Osteoblast (primary cell): ENCODE measurements at regions not wholly inside any gene's neighbourhood (a gene's known extent, or its start where the extent isn't known, plus 50 kb on each side); places are given as distances from the start of the nearest gene placed in this dataset.

Source experiments
- DNase-seq: peaks from one replicate; pipeline ENCODE4 v3.0.0; 2011; ENCODE audit warnings: low spot score, mixed read lengths; ENCODE audit not compliant: insufficient read length; ENCODE audit errors: missing footprints
- H2AFZ ChIP-seq: 2 replicates; pipeline ENCODE4 v1.6.0; 2011; ENCODE audit warnings: mild to moderate bottlenecking, low read length
- H3K27ac ChIP-seq: 2 replicates; pipeline ENCODE4 v1.5.1; 2011; ENCODE audit warnings: mild to moderate bottlenecking, low read depth, low read length, moderate library complexity
- H3K27me3 ChIP-seq: 2 replicates; pipeline ENCODE4 v1.6.0; 2012; ENCODE audit warnings: mild to moderate bottlenecking, control low read depth, inconsistent platforms, low read length, moderate library complexity; ENCODE audit not compliant: insufficient read depth
- H3K36me3 ChIP-seq: 2 replicates; pipeline ENCODE4 v1.5.1; 2011; ENCODE audit warnings: mild to moderate bottlenecking, low read length, control low read depth, moderate library complexity; ENCODE audit not compliant: insufficient read depth
- H3K4me1 ChIP-seq: 2 replicates; pipeline ENCODE4 v1.5.1; 2011; ENCODE audit warnings: mild to moderate bottlenecking, low read length, control low read depth, moderate library complexity; ENCODE audit not compliant: insufficient read depth
- H3K4me2 ChIP-seq: 2 replicates; pipeline ENCODE4 v1.6.0; 2011; ENCODE audit warnings: mild to moderate bottlenecking, low read length; ENCODE audit not compliant: insufficient read depth
- H3K4me3 ChIP-seq: fragments of 200-600 bp; sonication (generic); 3 replicates; pipeline ENCODE4 v1.5.1; 2012; ENCODE audit warnings: mild to moderate bottlenecking, low read length, inconsistent platforms; ENCODE audit not compliant: insufficient read depth
- H3K79me2 ChIP-seq: 2 replicates; pipeline ENCODE4 v1.6.0; 2012; ENCODE audit warnings: mild to moderate bottlenecking, low read length, control low read depth, inconsistent platforms; ENCODE audit not compliant: insufficient read depth
- H3K9me3 ChIP-seq: 2 replicates; pipeline ENCODE4 v1.5.1; 2011; ENCODE audit warnings: low read depth, low read length, control low read depth
- H4K20me1 ChIP-seq: 2 replicates; pipeline ENCODE4 v1.6.0; 2012; ENCODE audit warnings: mild to moderate bottlenecking, low read length, control low read depth; ENCODE audit not compliant: insufficient read depth
- CTCF ChIP-seq: IDR thresholded peaks from 2 replicates; pipeline ENCODE4 v1.5.1; 2011; ENCODE audit warnings: mild to moderate bottlenecking, low read depth, low read length, moderate library complexity; ENCODE audit errors: extremely low read depth

GRCh38 chr5:124891179-124891578, 144.7 kb upstream of the ZNF608 start:
- no peak for DNase-seq
- H3K79me2 ChIP-seq: no peaks in the 10 kb centered on the region
- H3K27ac ChIP-seq: no peak overlapping the region
- H3K4me3 ChIP-seq: no peak overlapping the region
- H3K27me3 ChIP-seq: no peaks in the 10 kb centered on the region
- no peaks in the 10 kb centered on the region for H3K9me3 ChIP-seq
- TF ChIP-seq CTCF: no peak
- H2AFZ ChIP-seq: no peak overlapping the region
- peaks cover 4% of the 10 kb centered on the region for H3K4me1 ChIP-seq
- H4K20me1 ChIP-seq: no peaks in the 10 kb centered on the region
- H3K36me3 ChIP-seq: no peaks in the 10 kb centered on the region
- H3K4me2 ChIP-seq: no peak overlapping the region

- H3K27me3 ChIP-seq: no peaks in the 10 kb centered on the region
- H3K79me2 ChIP-seq: no peaks in the 10 kb centered on the region
- H3K9me3 ChIP-seq: no peaks in the 10 kb centered on the region
- H3K27ac ChIP-seq: no peak overlapping the region
- no peak overlapping the region for H2AFZ ChIP-seq
- no peaks in the 10 kb centered on the region for H4K20me1 ChIP-seq
- no peak overlapping the region for H3K4me2 ChIP-seq
- no peak for TF ChIP-seq CTCF
- H3K36me3 ChIP-seq: no peaks in the 10 kb centered on the region
- no peak for DNase-seq
- H3K4me1 ChIP-seq: peaks cover 4% of the 10 kb centered on the region
- no peak overlapping the region for H3K4me3 ChIP-seq
Observed at GRCh38 chr5:124892185-124892848, 145.9 kb upstream of the ZNF608 start.

DNA sequence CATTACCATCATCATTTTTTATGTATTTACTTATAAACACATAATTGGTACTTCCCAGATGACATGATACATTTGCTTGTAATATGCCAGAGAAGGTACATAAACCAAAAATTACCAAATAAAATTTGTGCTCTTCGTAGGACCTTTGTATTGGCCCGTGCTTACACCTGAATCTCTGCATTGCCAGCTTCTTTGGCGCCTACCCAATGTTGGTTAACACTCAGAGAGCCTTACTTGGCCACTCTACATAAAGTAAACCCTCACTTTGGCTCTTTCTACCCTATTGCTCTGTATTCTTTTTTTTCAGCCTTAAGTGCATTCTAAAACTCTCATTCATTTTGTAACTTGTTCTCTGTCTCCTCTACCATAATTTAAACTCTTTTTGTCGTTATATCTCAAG, 148.1 kb upstream of the ZNF608 start:
- peaks cover under 1% of the 10 kb centered on the region for H3K4me1 ChIP-seq
- H3K36me3 ChIP-seq: no peaks in the 10 kb centered on the region
- no peaks in the 10 kb centered on the region for H4K20me1 ChIP-seq
- H3K27ac ChIP-seq: no peak overlapping the region
- H3K9me3 ChIP-seq: no peaks in the 10 kb centered on the region
- no peak overlapping the region for H3K4me3 ChIP-seq
- no peak overlapping the region for H3K4me2 ChIP-seq
- H3K27me3 ChIP-seq: no peaks in the 10 kb centered on the region
- H2AFZ ChIP-seq: no peak overlapping the region
- H3K79me2 ChIP-seq: no peaks in the 10 kb centered on the region
- no peak for DNase-seq
- TF ChIP-seq CTCF: no peak

DNA sequence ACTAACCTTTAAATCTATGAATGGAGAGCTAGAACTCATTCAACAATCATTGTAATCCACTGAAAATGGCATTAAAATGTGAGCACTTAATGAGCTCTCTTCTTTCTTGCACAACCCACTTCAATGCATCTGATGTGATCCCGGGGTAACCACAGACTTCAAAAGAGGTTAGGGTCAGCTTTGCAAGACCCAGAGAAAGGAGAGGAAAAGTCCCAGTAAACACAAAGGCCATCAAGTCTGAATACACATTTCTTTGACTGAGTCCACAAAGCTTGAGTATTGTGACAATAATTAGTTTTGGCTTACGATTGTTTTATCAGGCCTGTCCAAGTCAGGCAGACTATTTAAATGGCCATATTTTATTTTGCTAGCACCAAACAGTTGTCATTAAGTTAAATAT, 148.8 kb upstream of the ZNF608 start:
- no peak overlapping the region for H3K27ac ChIP-seq
- no peaks in the 10 kb centered on the region for H3K27me3 ChIP-seq
- no peaks in the 10 kb centered on the region for H3K36me3 ChIP-seq
- H3K4me2 ChIP-seq: no peak overlapping the region
- H3K79me2 ChIP-seq: no peaks in the 10 kb centered on the region
- no peaks in the 10 kb centered on the region for H3K9me3 ChIP-seq
- H3K4me1 ChIP-seq: no peaks in the 10 kb centered on the region
- no peaks in the 10 kb centered on the region for H4K20me1 ChIP-seq
- DNase-seq: no peak
- TF ChIP-seq CTCF: no peak
- H3K4me3 ChIP-seq: no peak overlapping the region
- no peak overlapping the region for H2AFZ ChIP-seq
